Activated naive CD4-positive, alpha-beta T cell treated with anti-CD3 and anti-CD28 coated beads, Interleukin-2, amount 10 ng/mL, durations not matched to agents 7 days and 5 days (primary cell): ENCODE measurements at regions not wholly inside any gene's neighbourhood (a gene's known extent, or its start where the extent isn't known, plus 50 kb on each side); places are given as distances from the start of the nearest gene placed in this dataset.

Experiments
- CTCF ChIA-PET: fragments of 350-600 bp; sonication (Branson Sonifier 250); formaldehyde crosslinking; loops from one replicate; lab custom pipeline; 2021; ENCODE audit warnings: antibody characterized with exemption; lab: Charles Lee
- DNase-seq: peaks from one replicate; pipeline ENCODE4 v3.0.0-alpha.2; 2020
- H3K27ac Mint-ChIP-seq: one replicate; pipeline ENCODE4 v1.8.0; 2021; ENCODE audit warnings: mild to moderate bottlenecking, moderate library complexity, mixed read lengths
- H3K27me3 Mint-ChIP-seq: one replicate; pipeline ENCODE4 v1.8.0; 2021; ENCODE audit warnings: mild to moderate bottlenecking, mixed read lengths
- H3K36me3 Mint-ChIP-seq: one replicate; pipeline ENCODE4 v1.8.0; 2021; ENCODE audit warnings: mixed read lengths
- H3K4me1 Mint-ChIP-seq: one replicate; pipeline ENCODE4 v1.8.0; 2021; ENCODE audit warnings: mixed read lengths
- H3K4me3 Mint-ChIP-seq: one replicate; pipeline ENCODE4 v1.8.0; 2021; ENCODE audit warnings: mild to moderate bottlenecking, moderate library complexity, mixed read lengths
- H3K9me3 Mint-ChIP-seq: one replicate; pipeline ENCODE4 v1.8.0; 2021; ENCODE audit warnings: mixed read lengths

DNA sequence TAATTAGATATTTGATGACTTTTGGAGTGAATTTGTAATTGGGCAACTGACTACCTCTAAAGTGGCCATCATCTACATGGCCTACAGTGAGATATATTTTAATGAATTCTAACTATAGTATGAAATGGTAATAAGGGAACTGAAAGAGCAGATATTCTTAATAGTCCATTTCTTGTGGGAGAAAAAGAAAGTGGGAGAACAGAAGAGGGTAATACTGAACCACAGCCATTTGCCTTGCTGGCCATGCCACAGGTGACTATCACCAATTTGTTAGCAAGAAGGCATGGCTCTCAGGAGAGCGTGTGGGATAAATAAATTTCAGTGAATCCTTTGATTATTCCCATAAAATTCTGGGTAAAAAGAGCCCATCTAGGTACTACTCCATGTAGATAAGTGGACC lies 1074.0 kb upstream of the MAP3K7 start:
- Mint-ChIP-seq H3K4me1 (no peaks in the 10 kb centered on the region), H3K4me3 (no peak overlapping the region), H3K36me3 (no peaks in the 10 kb centered on the region), H3K9me3 (peaks cover 6% of the 10 kb centered on the region), H3K27me3 (no peaks in the 10 kb centered on the region), H3K27ac (no peak overlapping the region)
- DNase-seq: no peak
- CTCF ChIA-PET: no interaction called here

DNA sequence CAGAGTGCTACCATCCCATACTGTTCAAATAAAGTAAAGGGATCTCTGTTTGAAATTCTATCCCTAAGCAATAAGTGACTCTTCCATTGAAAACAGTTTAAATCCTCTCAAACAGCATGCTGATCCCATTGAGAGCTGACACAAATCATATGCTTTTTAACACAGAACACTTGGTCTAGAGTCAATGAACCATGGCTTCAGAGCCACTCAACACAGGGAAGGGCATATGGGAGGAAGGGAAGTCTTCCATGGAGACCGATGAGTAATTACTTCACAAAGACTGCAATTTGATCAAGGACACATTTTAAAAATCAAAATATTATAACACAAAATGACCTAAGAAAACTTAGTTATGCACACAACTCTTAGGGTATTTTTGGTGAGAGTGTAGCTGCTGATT lies 1073.0 kb upstream of the MAP3K7 start:
- Mint-ChIP-seq H3K27me3 (no peaks in the 10 kb centered on the region), H3K36me3 (no peaks in the 10 kb centered on the region)

DNA sequence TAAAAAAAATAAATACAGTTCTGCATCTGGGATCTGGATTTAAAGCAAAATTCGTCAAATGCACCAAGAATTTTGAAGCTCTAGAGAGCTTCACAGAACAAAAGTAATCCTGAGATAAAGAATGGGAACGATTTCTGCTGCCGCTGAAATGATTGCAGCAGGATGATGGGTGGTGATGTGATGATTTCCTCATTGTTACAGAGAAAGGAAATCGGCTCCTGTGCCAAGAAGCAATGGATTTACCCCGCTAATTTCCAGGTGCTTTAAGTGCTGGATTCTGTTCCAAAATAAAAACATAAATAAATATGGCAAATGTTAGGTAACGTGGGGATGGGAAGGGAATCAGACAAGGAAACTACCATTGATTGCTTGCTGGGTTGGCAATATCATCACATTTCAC lies 1067.9 kb upstream of the MAP3K7 start:
- Mint-ChIP-seq H3K4me1 (no peaks in the 10 kb centered on the region), H3K36me3 (no peaks in the 10 kb centered on the region), H3K9me3 (peaks cover 4% of the 10 kb centered on the region), H3K27ac (no peak overlapping the region), H3K27me3 (no peaks in the 10 kb centered on the region), H3K4me3 (no peak overlapping the region)
- no peak for DNase-seq
- CTCF ChIA-PET: interaction anchor here (0.8 kb wide), 1 partner anchor 714 kb away, joined by 3 read pairs; no protein-coding TSS in a partner anchor

More for the DNA sequence above, 1073.0 kb upstream of the MAP3K7 start:
- H3K9me3 Mint-ChIP-seq: peaks cover 8% of the 10 kb centered on the region
- H3K4me1 Mint-ChIP-seq: no peaks in the 10 kb centered on the region
- CTCF ChIA-PET: no interaction called here
- no peak overlapping the region for H3K4me3 Mint-ChIP-seq
- no peak overlapping the region for H3K27ac Mint-ChIP-seq
- no peak for DNase-seq

DNA sequence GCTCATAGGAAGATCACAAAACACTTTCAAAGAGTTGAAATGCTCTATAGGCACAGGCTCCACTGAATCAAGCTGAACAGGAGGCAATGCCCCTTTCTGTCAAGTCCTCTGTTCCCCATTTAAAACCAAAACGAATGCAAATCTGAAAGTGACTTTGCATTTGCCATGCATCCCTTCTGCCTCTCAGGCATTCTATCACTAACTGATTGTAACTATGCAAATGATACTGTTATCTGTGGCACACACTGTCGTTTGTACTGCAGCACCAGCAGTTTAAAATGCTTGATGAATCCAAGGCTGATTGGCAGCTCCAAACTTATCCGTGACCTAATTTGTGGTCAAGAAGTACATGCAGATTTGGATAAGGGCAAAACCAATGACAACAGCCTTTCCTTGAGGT lies 1067.5 kb upstream of the MAP3K7 start:
- no peak for DNase-seq
- no peaks in the 10 kb centered on the region for H3K4me1 Mint-ChIP-seq
- H3K4me3 Mint-ChIP-seq: no peak overlapping the region
- no peaks in the 10 kb centered on the region for H3K27me3 Mint-ChIP-seq
- H3K9me3 Mint-ChIP-seq: peaks cover 4% of the 10 kb centered on the region
- CTCF ChIA-PET: interaction anchor here (0.8 kb wide), 1 partner anchor 713 kb away, joined by 3 read pairs; no protein-coding TSS in a partner anchor
- no peaks in the 10 kb centered on the region for H3K36me3 Mint-ChIP-seq
- H3K27ac Mint-ChIP-seq: no peak overlapping the region

DNA sequence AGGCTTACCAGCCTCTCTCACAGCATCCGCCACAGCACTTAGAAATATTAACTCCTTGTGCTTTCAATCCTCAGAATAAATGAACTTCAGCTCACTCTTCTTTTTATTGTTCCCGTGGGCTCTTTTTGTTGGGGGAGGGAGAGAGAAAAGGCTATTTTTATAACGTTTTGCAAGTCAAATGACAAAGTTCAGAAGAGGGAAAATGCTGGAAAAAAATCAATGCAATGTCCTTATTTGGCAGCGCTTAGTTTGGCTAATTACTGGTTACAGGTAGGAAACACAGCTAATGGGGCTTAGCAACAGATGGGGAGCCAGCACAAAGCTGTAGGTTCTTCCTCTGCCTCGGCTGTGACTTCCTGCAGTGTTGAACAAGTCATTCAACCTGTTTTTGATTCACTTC lies 1067.0 kb upstream of the MAP3K7 start:
- Mint-ChIP-seq H3K4me3 (no peak overlapping the region), H3K9me3 (peaks cover 4% of the 10 kb centered on the region), H3K27ac (no peak overlapping the region), H3K4me1 (no peaks in the 10 kb centered on the region), H3K36me3 (no peaks in the 10 kb centered on the region), H3K27me3 (no peaks in the 10 kb centered on the region)
- no peak for DNase-seq
- CTCF ChIA-PET: interaction anchor here (0.8 kb wide), 1 partner anchor 713 kb away, joined by 3 read pairs; no protein-coding TSS in a partner anchor

DNA sequence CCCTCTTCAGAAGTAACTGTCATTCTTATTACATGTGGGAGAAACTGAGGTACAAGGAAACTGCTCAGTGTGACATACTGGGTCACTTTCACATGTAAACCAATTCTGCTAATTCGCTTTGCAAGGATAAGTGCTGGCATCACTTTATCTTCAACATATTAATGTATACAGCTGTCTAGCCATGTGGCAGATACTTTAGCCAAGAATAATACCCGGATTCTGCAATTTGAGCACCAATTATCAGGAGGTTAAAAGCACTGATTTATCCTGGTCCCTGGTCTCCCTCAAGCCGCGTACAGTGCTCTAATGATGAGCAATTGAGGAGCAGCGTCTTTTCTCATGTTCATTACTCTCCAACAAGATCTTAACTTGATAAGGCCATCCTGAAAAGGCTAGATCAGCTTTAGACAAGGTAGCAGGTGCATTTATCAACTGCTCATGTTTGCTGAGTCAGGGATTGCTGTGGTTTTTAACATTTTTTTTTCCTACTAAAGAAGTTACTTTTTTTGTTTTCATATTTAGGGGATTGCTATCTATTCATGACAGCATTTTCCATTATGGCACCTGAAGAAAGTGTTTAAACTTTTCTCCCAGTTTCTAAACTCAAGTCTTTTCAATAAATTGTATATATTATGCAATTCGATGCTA lies 1066.3 kb upstream of the MAP3K7 start:
- Mint-ChIP-seq H3K27me3 (no peaks in the 10 kb centered on the region), H3K36me3 (no peaks in the 10 kb centered on the region), H3K4me1 (no peaks in the 10 kb centered on the region), H3K9me3 (peaks cover 4% of the 10 kb centered on the region), H3K27ac (no peak overlapping the region), H3K4me3 (no peak overlapping the region)
- no peak for DNase-seq
- CTCF ChIA-PET: no interaction called here

DNA sequence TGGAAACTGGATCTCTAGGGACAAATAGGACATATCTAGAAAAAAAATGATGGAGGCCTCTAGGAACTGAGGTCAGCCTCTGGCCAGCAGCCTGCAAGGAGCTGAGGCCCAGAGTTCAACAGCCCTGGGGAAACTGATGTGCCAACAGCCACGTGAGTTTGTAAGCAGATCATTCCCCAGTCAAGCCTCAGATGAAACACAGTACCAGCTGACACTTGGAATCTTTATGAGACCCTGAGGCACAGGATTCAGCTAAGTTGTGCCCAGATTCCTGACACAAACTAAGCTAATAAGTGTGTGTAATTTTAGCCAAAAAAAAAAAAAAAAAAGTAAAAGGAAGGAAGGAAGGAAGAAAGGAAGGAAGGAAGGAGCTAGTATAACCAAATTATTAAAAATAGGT lies 1059.8 kb upstream of the MAP3K7 start:
- H3K27me3 Mint-ChIP-seq: no peaks in the 10 kb centered on the region
- no peak for DNase-seq
- H3K9me3 Mint-ChIP-seq: no peaks in the 10 kb centered on the region
- H3K36me3 Mint-ChIP-seq: no peaks in the 10 kb centered on the region
- CTCF ChIA-PET: no interaction called here
- H3K27ac Mint-ChIP-seq: no peak overlapping the region
- no peak overlapping the region for H3K4me3 Mint-ChIP-seq
- H3K4me1 Mint-ChIP-seq: no peaks in the 10 kb centered on the region

DNA sequence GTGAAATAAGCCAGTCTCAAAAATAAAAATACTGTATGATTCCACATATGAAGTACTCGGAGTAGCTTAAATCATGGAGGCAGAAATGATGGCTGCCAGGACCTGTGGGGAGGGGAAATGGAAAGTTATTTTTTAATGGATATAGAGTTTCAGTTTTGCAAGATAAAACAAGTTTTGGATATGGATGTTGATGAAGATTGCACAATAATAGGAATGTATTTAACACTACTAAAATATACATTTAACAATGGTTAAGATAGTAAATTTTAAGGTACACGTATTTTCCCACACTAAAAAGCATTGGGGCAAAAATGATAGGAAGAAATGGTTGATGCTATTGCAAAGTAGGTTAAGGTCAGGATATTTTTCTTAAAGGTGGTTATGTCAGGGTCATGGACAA lies 1058.9 kb upstream of the MAP3K7 start:
- H3K4me1 Mint-ChIP-seq: no peaks in the 10 kb centered on the region
- H3K4me3 Mint-ChIP-seq: no peak overlapping the region
- no peak overlapping the region for H3K27ac Mint-ChIP-seq
- no peak for DNase-seq
- no peaks in the 10 kb centered on the region for H3K27me3 Mint-ChIP-seq
- H3K36me3 Mint-ChIP-seq: no peaks in the 10 kb centered on the region
- no peaks in the 10 kb centered on the region for H3K9me3 Mint-ChIP-seq
- CTCF ChIA-PET: no interaction called here

DNA sequence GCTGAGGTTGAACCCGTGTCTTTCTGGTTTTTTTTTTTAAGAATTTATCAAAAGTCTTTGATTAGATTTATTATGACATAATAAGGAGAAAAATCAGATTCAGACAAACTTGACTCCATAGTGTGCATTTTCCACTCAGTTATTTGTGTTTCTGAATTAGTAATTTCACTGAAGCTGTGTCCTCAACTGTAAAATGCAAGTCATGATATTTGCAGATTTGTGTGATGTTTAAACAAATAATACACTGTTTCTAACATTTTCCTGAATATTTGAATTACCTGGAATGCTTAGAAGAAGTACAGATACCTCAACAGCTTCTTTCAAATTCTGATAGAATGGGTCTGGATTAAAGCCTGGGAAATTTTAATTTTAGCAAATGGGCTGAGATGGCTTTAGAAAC lies 1050.3 kb upstream of the MAP3K7 start:
- no peak for DNase-seq
- Mint-ChIP-seq H3K27me3 (no peaks in the 10 kb centered on the region), H3K4me3 (no peak overlapping the region), H3K36me3 (no peaks in the 10 kb centered on the region), H3K27ac (no peak overlapping the region), H3K4me1 (no peaks in the 10 kb centered on the region), H3K9me3 (no peaks in the 10 kb centered on the region)
- CTCF ChIA-PET: no interaction called here

DNA sequence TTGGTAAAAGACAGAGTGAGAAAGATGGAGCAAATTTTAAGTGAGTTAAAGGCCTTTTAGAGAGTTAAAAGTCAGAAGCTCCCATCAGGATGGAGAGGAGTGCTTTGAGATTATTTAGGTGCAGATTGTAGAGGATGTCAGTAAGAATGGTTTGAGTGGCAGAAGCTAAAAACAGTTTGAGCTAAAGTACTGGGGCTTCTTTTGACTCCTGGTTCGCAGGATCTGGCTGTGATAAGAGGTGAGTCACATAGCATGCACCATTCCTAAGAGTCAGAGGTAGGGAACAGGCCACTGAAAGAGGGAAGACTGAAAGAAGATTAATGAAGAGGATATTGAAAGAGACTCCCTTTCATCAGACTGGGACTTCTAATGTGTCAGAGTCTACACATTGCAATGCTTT lies 1047.9 kb upstream of the MAP3K7 start:
- no peak overlapping the region for H3K27ac Mint-ChIP-seq
- no peak for DNase-seq
- H3K4me1 Mint-ChIP-seq: no peaks in the 10 kb centered on the region
- H3K4me3 Mint-ChIP-seq: no peak overlapping the region
- no peaks in the 10 kb centered on the region for H3K36me3 Mint-ChIP-seq
- no peaks in the 10 kb centered on the region for H3K27me3 Mint-ChIP-seq
- CTCF ChIA-PET: no interaction called here
- H3K9me3 Mint-ChIP-seq: no peaks in the 10 kb centered on the region

DNA sequence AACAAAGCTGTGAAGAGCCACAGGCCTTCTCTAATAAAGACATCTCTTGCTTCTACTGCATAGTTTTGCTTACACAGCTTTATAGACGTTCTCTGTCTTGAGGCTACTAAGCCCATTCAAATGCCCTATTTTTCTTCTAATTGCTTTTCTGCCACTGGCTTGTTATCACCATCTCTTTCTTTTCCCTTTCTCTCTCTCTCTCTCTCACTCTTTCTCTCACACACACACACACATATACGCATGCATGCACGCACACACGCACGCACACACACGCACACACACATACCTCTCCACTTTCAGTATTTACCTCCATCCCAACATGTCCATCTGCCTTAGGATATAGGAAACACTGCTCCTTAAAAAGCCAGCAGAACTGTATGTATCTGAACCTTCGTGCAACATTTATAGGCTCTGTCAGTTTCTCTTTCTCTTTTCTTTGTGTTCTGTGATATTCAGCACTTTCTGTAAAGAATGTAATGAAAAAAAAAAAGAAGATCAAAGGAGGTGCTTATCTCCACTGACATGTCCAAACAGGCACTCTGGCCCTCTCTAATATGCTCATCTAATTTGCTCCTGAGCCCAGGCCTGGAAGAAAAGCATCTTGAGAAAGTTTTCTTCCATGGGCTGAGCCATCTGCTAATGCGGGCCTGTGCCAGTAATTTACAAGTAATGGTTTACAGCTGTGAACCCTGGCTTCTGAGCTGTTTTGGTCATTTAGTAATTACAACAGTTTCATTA lies 1046.7 kb upstream of the MAP3K7 start:
- no peaks in the 10 kb centered on the region for H3K27me3 Mint-ChIP-seq
- CTCF ChIA-PET: no interaction called here
- H3K9me3 Mint-ChIP-seq: no peaks in the 10 kb centered on the region
- H3K27ac Mint-ChIP-seq: no peak overlapping the region
- no peak for DNase-seq
- no peaks in the 10 kb centered on the region for H3K36me3 Mint-ChIP-seq
- no peak overlapping the region for H3K4me3 Mint-ChIP-seq
- H3K4me1 Mint-ChIP-seq: no peaks in the 10 kb centered on the region

DNA sequence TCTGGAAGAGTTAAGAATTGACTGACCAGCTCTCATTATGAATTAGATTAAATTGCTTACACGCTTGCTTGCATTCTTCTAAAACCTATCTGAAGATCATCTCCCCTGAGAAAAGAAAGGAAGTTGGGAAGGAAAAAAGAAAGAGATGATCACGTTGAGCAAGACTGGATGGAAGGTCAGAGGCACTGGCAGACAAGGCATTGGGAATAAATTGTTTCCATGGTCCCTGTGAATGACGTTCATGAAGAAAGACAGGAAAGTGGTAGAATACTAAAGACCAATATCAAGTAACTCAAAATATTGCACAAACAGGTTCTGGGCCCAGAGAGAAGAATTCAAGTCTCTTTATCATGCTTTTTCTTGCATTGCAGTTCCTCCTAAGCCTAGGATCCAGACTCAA lies 1045.4 kb upstream of the MAP3K7 start:
- no peaks in the 10 kb centered on the region for H3K27me3 Mint-ChIP-seq
- no peak overlapping the region for H3K4me3 Mint-ChIP-seq
- no peak for DNase-seq
- H3K9me3 Mint-ChIP-seq: no peaks in the 10 kb centered on the region
- no peaks in the 10 kb centered on the region for H3K36me3 Mint-ChIP-seq
- CTCF ChIA-PET: no interaction called here
- H3K4me1 Mint-ChIP-seq: no peaks in the 10 kb centered on the region
- H3K27ac Mint-ChIP-seq: no peak overlapping the region

DNA sequence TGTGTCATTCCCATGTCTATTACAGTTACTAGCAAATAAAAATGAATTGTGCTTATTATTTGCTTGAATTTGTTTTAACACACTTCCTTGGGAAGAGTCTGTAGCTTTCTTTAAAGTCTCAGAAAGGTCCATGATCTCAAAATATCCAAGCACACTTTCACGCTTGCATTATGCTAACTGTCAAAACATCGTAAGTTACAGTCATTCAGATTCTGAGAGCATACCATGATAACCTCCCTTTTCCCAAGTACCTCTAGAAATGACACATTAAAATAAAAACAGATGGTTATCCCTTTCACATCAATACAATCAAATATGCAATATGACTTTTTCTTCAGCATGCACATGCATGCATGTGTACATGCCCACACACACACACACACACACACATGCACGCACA lies 1044.4 kb upstream of the MAP3K7 start:
- Mint-ChIP-seq H3K4me3 (no peak overlapping the region), H3K36me3 (no peaks in the 10 kb centered on the region), H3K4me1 (no peaks in the 10 kb centered on the region), H3K9me3 (no peaks in the 10 kb centered on the region), H3K27me3 (no peaks in the 10 kb centered on the region), H3K27ac (no peak overlapping the region)
- CTCF ChIA-PET: no interaction called here
- DNase-seq: no peak

DNA sequence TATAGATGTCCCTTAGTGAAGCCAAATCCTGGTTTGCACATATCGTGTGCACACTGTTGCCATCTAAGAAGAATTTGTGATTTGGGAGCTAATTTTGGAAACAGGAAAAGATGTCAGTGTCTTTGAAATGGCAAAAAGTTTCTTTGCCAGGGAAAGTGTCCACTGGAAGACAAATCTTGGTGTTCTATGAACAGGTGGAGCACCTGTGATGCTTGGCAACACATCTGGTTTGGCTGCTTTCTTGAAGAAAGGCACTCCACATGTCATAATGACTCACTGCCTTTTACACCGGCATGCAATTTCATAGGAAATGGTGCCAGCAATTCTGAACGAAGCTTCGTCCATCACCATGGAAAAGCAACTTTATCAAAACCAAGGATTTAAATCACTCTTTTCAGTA lies 1040.0 kb upstream of the MAP3K7 start:
- no peaks in the 10 kb centered on the region for H3K4me1 Mint-ChIP-seq
- no peak overlapping the region for H3K27ac Mint-ChIP-seq
- no peaks in the 10 kb centered on the region for H3K36me3 Mint-ChIP-seq
- DNase-seq: no peak
- CTCF ChIA-PET: no interaction called here
- H3K4me3 Mint-ChIP-seq: no peak overlapping the region
- no peaks in the 10 kb centered on the region for H3K9me3 Mint-ChIP-seq
- no peaks in the 10 kb centered on the region for H3K27me3 Mint-ChIP-seq

DNA sequence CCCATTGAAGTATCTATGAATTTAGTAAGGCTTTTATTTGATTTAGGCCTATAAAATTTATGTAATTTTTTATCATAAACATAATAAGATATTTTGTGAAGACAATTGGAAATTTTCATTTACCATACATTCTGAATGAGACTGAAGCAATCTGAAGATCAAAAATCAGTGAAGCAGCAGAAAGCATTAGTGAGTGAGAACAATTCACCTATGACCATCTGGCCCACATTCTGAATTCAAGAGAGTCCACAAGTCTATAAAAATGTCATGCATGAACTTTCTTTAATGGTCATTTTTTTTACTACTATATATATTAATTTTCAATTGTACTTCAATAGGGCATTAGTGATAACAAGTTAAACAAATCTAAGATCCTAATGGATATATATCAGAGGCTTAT lies 1026.6 kb upstream of the MAP3K7 start:
- CTCF ChIA-PET: no interaction called here
- no peak overlapping the region for H3K4me3 Mint-ChIP-seq
- H3K27ac Mint-ChIP-seq: no peak overlapping the region
- no peaks in the 10 kb centered on the region for H3K9me3 Mint-ChIP-seq
- no peaks in the 10 kb centered on the region for H3K27me3 Mint-ChIP-seq
- H3K36me3 Mint-ChIP-seq: no peaks in the 10 kb centered on the region
- H3K4me1 Mint-ChIP-seq: no peaks in the 10 kb centered on the region
- DNase-seq: no peak
